ENCODE measurements at regions not wholly inside any gene's neighbourhood (a gene's known extent, or its start where the extent isn't known, plus 50 kb on each side); places are given as distances from the start of the nearest gene placed in this dataset.

DNA sequence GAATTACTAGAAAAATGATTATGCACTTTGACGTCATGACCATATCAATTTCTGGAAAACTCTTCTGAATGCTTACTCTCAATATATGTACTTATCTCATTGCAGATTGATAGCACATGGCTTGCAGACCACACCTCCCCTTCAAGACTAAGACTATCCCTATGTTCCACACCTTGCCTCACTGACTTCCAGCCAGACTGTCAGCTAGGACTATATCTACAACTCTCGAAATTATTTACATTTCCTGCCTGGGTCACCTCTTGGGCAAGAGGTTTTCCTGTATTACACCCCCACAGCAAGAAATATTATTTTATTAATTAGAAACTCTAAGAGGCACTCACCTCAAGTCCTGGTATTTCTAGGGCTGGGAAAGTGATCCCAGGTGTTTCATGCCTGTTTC, 236.6 kb downstream of the CYRIA start:
- TF ChIP-seq CTCF (IDR thresholded peaks at IDR 0.05) = no peak
- no peak for TF ChIP-seq POLR2AphosphoS5 (IDR thresholded peaks at IDR 0.05)

All from gastroesophageal sphincter (tissue), 3 donors.